Daoy (cell line): ENCODE measurements at regions not wholly inside any gene's neighbourhood (a gene's known extent, or its start where the extent isn't known, plus 50 kb on each side); places are given as distances from the start of the nearest gene placed in this dataset.
"Not testable (repeated sequence)": the region's sequence is repeated elsewhere in the genome, so short reads cannot be mapped to it uniquely, and the experiment has no call there.

Source experiments
- DNase-seq: peaks from one replicate; pipeline ENCODE4 v3.0.0-alpha.2; 2015; ENCODE audit warnings: low read depth

DNA sequence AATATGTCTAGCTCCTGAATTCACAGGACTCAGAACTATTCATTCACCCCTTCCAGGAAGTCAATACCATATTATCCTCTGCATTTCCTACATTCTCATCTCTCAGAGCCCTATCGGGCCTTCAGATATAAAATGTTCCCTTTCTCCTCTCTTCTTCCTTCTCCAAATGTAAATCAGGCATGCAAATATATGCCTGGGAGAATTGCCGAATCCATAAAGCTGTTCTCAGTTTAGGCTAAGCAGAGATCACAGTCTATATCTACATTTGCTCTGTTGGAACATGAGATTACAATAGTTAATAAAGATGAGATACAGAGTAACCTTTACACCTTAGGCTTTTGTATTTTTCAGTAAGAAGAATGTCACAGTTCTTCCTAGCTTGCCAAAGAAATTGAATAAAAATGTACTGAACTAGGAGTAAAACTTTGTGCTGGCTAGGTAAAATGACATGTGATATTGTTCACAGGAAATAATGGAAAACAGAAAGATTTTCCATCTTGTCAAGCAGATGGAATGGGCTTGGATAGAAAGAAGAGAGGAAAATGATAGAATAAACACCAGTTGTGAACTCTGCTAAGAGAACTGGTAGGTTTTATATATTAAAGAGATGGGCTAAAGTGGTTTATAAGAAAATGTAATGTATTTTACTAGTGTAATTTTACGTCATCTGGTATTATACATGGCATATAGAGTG lies 161.5 kb downstream of the NRIP1 start:
- DNase-seq: no peak

GRCh38 chr21:14901482-14901958 lies 163.3 kb downstream of the NRIP1 start:
- DNase-seq: peak; percentile 89

- DNase-seq: peak; percentile 26
Observed at GRCh38 chr21:14900611-14901010, 164.2 kb downstream of the NRIP1 start.

- peak; percentile 74 for DNase-seq
Observed at GRCh38 chr21:14900058-14900457, 164.7 kb downstream of the NRIP1 start.

DNA sequence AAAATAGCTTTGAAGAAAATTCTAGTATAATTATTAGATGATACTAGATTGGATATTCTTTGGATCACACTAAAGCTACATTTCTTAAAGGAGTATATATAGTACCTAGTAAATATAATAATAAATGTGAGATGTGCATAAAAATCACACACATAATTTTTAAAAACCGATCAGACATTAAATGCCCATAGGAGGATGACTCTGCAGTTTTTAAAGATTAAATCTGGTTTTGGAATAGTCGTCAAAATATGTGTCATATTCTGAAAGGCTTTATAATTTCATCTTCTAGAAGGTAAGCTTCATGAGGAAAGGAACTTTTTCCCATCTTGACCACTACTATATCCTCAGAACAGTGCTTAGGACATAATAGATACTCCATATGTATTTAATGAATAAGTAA lies 169.0 kb downstream of the NRIP1 start:
- DNase-seq: no peak

DNA sequence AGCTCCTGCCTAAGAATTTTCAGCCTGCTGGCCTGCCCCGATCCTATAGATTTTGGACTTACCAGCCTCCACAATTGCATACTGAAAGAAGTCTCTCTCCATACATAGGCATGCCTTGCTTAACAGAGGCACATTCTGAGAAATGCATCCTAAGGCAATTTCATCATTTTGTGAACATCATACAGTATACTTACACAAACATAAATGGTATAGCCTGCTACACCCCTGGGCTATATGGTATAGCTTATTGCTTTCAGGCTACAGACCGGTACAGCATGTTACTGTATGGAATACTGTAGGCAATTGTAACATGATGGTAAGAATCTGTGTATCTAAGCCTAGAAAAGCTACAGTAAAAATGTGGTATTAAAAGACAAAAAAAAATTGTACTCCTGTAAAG lies 174.7 kb downstream of the NRIP1 start:
- no peak for DNase-seq

DNA sequence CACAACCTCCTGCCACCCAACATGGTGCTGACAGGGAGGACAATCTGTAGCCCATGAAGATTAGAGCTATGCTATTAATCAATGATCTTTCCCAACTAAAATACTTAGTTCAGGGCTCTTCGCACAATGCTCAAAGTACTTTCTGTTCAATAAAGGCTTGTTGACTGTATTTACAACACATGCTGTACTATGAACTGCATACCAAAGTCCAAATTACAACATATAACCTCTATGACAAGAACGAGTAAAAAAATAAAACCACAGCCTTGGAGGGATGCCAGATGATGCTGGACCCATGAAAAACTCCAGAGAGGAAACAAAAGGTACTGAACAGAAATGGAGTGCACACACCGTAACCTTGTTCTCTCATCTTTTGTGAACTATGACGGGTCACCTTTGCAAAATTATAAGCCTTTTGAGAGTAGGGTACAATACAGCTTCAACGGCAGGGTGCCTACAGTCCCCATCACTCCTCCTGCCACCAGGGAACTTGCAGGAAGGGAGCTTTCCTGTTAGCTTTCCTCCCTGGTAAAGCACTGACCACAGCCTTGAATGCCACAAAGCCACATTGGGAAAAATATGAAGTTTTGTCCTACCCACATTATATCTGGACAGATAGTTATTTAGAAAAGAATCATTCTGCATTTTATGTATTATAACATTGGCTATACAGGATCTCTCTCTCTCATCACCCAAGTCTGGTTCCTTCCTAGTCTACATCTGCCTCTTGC lies 175.6 kb downstream of the NRIP1 start:
- DNase-seq: peak; percentile 10

DNA sequence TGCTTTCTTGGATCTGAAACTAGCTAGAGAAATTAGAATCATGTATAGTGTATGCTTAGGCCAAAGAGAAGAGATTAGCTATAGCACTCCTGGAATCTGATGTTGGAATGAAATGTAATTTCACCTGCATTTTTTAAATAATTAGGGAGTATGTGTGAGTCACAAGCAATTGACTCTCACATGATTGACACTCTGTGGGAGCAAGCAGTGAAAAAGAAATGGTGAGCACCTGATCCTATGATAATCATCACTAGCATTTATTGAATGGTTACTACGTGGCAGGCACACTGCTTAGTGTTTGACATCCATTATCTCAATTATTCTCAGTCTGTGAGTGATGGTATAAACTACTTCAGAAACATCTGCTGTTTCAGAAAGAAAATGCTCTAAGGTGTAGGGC lies 176.6 kb downstream of the NRIP1 start:
- DNase-seq: no peak

GRCh38 chr21:14886001-14886400 lies 178.8 kb downstream of the NRIP1 start:
- no peak for DNase-seq

GRCh38 chr21:14883351-14883750 lies 181.4 kb downstream of the NRIP1 start:
- no peak for DNase-seq

- DNase-seq: not testable (repeated sequence)
Observed at GRCh38 chr21:14882545-14882944, 182.3 kb downstream of the NRIP1 start.

- no peak for DNase-seq
Observed at GRCh38 chr21:14881863-14882499, 182.8 kb downstream of the NRIP1 start.

- peak; percentile 50 for DNase-seq
Observed at GRCh38 chr21:14880922-14881321, 183.9 kb downstream of the NRIP1 start.

- peak; percentile 11 for DNase-seq
Observed at GRCh38 chr21:14879458-14879857, 185.3 kb downstream of the NRIP1 start.

- no peak for DNase-seq
Observed at GRCh38 chr21:14878971-14879370, 185.8 kb downstream of the NRIP1 start.

DNA sequence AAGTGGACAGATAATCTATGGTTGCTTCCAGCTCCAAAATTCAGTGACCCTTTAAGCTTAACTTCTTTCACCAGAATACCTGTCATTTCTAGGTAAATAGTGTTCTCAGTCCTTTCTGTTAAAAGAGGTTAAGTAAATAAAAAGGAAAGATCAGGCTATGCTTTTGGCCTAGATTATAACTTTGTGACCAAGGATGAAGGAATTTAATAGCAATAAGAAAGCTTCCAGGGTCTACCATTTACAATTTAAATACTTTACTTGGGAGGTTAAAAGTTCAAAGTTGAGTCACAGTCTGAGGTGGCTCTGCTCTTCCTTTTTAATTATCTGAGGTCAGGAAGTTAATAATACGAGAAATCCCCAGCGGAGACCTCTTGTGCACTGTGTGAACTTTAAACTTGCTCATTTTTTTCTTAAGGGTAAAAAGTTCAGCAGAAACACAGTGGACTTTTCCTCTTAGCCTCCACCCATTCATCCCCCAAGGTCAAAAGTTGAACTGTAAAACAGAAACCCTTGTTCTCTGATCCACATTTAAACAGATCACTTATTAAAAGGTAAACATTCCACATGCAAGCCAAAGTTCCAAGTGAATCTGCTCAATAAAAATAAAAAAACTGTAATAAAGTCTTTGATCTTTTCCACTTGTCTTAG lies 187.1 kb downstream of the NRIP1 start:
- peak; percentile 49 for DNase-seq

DNA sequence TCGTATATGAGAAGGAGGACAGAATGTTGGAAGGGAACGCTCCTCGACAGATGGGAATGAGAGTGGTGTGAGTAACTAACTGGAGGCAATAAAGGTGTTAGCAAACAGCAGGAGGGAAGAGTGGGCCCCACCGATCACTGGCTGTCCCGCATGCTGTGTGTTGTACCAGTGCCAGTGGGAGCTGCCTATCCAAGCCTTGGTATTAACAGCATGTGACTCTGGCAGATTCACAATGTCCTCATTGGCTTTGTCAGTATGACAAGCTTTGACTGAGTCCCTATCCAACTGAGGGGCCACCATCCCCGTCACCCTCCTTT lies 188.3 kb downstream of the NRIP1 start:
- DNase-seq: peak; percentile 24

DNA sequence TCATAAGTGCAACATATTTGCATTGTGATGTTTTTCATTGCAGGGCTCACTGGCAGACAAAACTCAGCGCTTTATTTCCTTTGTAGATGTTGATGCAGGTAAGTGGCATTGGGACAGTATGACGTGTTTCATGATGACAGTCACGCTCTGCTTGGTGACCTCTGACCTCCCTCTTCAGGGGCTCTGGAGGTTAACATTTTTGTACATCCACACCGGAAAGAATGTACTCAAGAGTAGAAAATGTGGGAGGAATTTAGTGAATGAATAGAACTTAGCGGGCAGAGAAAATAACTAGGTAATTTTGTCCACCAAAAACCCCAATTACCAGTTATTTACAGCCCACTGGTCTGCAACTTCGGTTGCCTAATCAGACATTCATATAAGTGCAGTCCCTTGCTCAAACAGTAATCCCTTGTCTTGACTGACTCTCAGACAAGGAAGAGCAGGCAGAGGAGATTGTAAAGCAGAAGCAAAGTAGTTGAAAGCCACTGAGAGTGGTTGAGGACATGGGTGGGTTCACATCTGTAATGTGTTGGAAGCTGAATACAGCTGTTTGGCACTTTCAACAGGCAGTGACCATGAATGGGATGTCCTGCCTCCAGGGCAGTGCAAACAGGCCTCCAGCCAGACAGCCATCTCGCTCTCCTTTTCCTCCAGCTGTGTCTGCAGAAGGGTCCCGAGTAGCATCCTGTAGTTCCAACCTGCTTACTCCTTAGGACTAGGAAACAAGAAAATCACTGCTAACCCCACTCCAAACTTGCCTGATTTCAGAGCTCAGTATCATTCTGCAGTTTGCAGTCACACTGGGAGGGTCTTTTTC lies 188.9 kb downstream of the NRIP1 start:
- peak; percentile 5 for DNase-seq

DNA sequence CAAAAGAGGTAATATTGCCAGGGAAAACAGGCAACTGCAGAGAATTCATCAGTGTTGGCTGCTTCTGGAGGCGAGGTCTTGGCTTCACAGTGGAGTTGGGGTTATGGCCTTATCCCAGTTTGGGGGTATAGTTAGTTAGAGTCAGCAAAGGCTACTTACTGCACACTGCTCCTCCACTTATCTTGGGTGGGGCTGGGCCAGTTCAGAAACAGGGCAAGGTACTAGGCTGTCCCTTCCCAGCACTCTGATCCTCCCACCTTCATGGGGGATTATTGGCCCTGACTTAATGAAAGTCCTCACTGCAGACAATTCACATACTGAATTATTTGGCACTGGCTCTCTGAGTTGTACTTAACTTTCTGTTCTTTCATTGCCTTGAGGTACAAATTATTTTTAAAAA lies 189.6 kb downstream of the NRIP1 start:
- DNase-seq: no peak

DNA sequence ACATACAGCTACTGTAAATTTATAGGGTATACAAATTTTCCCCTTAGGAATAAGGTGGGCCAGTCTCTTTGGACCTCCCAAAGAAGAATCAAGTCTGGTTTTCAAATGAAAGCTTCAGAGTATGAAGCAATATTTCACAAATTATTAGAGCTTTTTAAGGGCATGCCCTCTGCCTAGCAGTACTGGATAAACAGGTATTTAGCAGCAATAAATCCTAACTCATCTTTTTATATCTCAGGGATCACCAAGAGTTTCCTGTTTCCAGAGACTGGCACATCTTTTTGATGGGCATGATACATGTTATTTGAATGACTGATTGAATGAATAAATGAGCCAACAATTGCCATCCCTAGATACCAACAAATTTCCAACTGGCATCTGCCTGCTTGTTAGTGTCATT lies 190.4 kb downstream of the NRIP1 start:
- no peak for DNase-seq

GRCh38 chr21:14871861-14872260 lies 192.9 kb downstream of the NRIP1 start:
- no peak for DNase-seq

DNA sequence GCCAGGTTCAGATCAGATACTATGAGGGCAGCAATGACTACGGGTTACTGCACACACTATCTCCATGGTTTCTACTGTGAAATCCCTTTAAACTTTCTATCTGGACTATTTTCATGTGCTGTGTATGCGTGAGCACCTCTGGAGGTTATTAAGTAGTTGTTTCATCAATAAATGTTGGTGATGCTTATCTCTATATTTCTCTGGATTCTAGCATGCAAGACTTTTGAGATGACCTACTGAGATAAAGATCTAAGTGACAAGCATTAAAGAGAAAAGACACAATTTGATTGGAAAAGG lies 194.0 kb downstream of the NRIP1 start:
- DNase-seq: no peak
